Daoy (cell line): ENCODE measurements at regions not wholly inside any gene's neighbourhood (a gene's known extent, or its start where the extent isn't known, plus 50 kb on each side); places are given as distances from the start of the nearest gene placed in this dataset.

ENCODE experiments used
- DNase-seq: peaks from one replicate; pipeline ENCODE4 v3.0.0-alpha.2; 2015; ENCODE audit warnings: low read depth

DNA sequence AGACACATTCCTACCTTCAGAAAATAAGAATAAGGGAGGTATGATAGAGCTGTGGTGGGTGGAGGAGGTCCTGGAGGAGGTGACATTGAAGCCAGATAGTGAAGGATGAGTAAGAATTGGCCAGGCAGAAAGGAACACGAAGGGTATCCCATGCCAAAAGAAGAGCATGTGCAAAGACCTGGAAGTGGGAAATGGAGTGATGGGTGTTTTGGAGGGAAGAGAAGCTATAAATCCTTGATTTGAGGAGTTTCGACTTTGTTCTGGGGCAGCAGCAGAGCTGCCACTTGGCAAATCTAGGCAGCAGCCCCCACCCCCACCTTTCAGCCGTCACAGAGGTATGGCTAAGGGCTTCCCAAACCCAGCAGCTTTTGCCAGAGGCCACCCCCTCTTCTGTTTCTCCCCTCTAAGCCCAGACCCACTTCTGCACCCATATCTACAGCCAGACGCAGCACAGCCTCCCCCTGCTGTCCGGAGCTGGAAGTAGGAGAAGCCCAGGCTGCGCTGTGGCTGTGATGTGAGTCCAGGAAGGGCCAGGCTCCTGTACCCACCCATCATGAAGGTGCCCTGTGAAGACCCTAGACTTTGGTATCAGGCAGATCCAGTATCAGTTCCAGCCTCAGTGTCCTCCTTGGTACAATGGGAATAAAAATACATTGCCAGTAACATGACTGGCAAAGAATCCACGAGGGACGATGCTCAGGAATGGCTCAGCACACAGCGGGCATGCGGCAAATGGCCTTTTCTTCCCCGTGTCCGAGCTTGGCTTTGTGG, 188.7 kb upstream of the LINGO1 start:
- peak; percentile 76 for DNase-seq

GRCh38 chr15:77819851-77820728, 187.4 kb upstream of the LINGO1 start:
- peak; percentile 56 for DNase-seq

- DNase-seq = peak; percentile 27
Measured at GRCh38 chr15:77819048-77819850, 186.5 kb upstream of the LINGO1 start.

DNA sequence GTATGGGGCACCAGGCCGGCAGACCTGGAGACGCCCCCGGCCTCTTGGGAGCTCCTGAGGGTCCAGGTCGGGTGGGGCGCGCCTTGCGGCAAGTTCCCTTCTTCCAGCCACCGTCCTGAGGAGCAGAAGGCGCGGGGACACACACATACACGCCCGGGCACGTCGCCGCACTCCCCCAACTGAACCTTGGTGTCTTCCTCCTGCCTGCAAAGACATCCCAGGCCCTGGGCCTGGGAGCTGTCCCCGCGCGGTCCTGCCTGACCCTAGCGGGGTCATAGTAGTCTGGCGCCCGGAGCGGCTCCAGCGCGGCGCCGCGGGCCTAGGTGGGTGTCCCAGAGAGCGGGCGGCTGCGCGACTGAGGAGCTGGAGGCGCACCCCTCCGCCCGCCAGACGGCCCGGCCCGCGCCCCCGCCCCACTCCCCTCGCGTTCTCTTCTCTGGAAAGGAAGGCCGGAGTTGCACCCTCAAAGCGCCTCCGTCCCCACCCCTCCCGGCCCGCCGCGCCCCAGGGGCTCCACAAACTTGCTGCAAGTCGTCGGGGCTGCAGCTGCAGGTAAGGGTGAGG, 185.9 kb upstream of the LINGO1 start:
- DNase-seq = no peak

DNA sequence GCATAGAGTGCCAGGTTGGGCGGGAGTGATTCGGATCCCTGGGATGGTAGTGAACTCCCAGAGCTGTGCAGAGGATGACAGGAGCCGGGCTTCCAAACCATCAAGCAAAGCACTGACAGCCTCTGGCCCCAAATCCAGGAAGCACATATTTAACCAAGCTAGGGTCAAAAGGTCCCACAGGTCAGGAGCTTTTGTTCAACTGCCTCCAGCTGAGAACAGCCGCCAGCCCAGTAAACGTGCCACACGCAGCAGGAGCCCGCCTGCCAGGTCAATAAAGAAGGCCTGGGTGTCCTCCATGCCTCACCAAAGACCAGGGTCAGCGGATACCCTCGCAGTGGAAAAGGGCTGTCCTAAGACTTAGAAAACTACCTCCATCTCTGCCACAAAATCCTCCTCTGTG, 184.7 kb upstream of the LINGO1 start:
- DNase-seq = no peak

DNA sequence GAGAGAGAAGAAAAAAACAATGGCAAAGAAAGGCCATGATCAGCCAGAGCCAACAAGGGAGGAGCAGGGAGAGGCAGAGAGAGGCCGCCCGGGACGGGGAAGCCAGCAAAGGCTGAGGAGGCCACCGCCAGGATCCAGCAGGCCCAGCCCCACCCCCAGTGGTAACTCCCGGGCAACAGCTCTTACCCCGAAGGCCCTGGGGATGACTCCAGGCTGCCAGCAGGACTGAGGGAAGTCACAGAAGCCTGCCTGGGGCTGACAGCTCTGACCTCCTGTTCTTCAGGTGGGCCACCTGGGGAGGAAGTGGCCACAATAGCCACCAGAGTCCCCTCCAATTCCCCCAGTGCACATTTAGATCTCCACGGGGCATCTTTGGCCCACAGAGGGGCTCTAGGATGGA, 184.3 kb upstream of the LINGO1 start:
- no peak for DNase-seq

DNA sequence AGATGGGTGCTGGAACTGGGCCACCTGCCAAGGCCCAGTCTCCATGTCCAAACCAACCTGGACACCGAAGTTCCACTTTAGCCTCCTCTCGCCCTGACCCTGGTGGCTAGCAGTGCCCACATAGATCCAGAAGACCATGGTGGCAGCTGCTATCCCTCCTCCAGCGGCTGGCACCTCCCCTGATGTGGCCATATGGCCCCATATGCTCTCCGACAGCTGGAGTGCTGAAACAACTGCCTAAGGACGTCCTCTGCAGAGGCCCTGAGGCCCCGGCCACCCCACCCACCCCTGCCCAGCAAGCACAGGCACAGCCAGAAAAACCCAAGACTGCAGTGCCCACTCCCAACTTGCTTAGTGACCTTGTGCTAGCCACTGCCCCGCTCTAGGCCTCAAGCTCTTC, 182.3 kb upstream of the LINGO1 start:
- DNase-seq = no peak

- DNase-seq = no peak
Measured at GRCh38 chr15:77812664-77813063, 180.0 kb upstream of the LINGO1 start.

DNA sequence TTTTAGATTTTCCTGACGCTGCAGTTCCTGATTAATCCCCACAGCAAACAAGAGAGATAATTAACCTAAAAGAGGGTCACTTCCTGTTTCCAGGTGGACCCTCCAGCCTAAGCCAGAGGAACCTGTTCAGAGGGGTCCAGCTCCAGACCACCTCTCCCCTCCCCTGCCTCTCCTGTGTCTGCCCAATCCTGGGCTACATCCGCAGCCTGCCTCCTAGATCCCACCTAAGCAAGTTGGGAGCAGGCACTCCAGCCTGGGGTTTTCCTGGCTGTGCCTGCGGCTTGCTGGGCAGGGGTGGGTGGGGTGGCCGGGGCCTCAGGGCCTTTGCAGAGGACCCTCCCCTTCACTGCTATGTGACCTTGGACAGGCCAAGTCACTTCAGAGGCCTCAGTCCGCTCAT, 178.6 kb upstream of the LINGO1 start:
- DNase-seq = no peak

DNA sequence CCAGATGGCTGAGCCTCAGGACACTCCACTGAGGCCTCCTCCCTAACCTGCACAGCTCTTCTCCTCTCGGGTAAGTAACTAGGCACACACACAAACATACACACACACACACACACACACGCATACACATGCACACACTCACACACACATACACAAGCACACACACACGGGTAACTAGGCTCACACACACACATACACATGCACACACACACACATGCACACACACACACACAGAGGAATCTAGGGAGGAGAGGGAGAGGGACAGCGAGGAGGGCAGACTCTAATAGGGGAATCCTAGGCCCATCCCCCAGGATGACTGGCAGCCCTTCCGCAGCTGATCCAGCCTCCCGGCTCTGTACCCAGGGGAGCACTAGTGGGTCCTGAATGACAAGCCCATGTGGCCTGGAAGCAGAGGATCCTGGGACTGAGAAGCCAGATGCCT, 177.4 kb upstream of the LINGO1 start:
- DNase-seq = no peak

GRCh38 chr15:77808581-77809177, 176.0 kb upstream of the LINGO1 start:
- DNase-seq = no peak

DNA sequence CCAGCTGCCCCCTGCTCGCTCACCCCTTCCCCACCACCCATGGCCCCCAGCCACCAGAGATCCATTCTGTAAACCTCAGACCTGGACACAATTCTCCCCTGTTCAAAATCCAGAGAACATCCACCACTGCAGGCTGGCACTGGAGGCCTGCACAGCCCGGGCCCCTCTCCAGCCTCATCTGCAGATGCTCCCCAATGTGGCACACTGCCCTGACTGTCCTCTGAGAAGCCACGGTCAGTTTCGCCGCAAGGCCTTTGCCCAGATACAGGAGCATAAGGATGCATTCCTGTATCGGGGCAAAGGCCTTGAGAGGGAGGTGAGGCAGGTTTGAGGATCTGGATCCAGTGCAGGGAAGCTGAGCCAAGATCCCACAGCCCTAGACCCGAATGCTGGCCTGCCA, 175.4 kb upstream of the LINGO1 start:
- DNase-seq = no peak

GRCh38 chr15:77807611-77808010, 174.9 kb upstream of the LINGO1 start:
- no peak for DNase-seq

DNA sequence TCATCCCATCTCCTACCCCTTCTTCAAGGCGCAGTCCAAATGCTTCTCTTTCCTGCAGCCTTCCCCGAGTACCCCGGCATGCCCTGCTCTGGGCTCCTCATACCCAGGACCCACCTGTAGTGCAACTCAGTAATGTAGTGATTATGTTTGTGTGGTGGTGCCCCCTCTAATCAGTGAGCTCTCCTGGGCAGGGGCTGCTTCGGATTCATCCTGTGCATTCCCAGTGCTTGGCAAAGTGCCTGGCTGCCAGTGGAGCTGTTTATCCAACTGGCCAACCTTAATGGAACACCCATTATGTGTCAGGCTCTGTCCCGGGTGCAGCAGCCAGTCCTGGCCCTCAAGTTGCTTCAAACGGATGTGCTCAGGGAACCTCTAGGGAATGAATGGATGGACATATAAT, 174.4 kb upstream of the LINGO1 start:
- peak; percentile 58 for DNase-seq

DNA sequence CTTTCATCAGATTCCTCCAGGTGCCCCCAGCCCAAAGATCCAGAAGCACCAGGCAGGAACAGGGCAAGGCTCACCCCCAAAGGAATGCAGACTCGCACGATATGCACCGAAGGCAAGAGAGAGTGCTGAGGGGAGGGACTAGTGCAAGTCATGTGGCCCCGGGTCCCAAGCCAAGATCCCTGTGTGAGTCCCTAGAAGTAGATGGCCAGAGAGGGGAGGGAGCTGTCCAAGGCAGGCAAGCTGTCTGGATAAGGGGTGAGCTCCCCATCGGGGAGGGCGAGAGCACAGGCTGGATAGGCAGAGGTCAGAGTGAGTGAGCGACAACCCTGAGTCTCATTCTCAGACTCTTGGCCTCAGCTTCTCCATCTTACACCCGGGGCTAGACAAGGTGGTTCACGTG, 171.5 kb upstream of the LINGO1 start:
- no peak for DNase-seq

- no peak for DNase-seq
Measured at GRCh38 chr15:77803487-77803886, 170.8 kb upstream of the LINGO1 start.

GRCh38 chr15:77800305-77800704, 167.6 kb upstream of the LINGO1 start:
- no peak for DNase-seq

- DNase-seq = no peak
Measured at GRCh38 chr15:77798847-77799246, 166.1 kb upstream of the LINGO1 start.

DNA sequence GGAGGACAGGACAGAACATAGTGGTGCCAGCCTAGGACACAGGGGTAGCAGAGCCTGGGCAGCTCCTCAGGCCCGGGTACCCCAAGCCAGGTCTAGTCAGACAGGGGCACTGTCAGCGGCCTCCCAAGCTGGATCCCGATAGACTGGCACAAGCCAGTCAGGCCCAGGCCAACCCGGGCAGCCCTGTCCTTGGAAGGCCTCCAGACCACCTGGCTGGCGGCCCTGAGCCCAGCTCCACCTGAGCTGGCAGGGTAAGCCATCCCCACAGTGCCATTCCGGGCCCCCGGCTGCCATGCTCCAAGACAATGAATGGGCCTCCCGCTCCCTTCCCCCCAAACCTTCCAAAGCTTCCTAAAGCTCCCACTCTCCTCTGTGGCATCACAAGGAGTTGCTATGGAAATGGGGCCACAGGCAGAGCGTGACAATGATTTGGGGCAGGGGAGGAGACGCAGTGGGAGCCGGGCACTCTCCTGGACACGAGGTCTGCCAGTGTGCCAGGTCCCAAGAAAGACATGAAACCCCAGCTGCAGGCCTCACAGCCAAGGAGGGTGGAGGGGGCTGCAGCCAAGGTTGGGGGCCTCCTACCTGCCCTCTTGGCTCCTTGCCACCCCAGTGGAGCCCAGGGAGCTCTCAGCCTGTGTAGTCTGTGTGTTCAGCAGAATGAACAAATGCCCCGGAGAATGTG, 165.6 kb upstream of the LINGO1 start:
- DNase-seq = no peak

GRCh38 chr15:77797270-77797669, 164.6 kb upstream of the LINGO1 start:
- DNase-seq = no peak
